NT2/D1 (cell line): ENCODE measurements at regions not wholly inside any gene's neighbourhood (a gene's known extent, or its start where the extent isn't known, plus 50 kb on each side); places are given as distances from the start of the nearest gene placed in this dataset.

ENCODE experiments used
- SUZ12 ChIP-seq: IDR thresholded peaks from 2 replicates; pipeline ENCODE4 v1.6.1; 2011; ENCODE audit not compliant: insufficient read length, insufficient read depth; ENCODE audit errors: extremely low read depth
- YY1 ChIP-seq: IDR thresholded peaks from 2 replicates; pipeline ENCODE4 v1.6.1; 2011; ENCODE audit not compliant: insufficient read length, insufficient read depth

DNA sequence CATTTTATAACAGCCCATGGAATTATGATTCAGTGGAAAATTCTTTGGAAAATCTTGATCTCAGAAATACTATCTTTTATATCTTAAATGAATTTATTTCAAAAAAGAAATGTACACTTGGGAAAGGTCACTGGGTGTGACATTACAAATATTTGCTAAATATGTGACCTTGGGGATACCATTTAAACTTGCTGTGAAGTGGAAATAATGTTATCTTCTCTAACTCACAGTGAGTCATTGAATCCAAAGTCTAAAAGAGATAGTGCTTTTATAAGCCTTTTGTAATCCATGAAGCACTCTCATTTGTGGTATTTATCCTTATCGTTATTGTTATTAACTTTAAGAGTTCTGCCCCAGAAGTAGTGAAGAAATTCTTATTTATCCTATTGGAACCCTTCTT is 289.8 kb upstream of the SEMA6D start:
- TF ChIP-seq SUZ12 (no peak), YY1 (no peak)
